Chondrocyte (in vitro differentiated cells): ENCODE measurements at regions not wholly inside any gene's neighbourhood (a gene's known extent, or its start where the extent isn't known, plus 50 kb on each side); places are given as distances from the start of the nearest gene placed in this dataset.
"Not testable (repeated sequence)": the region's sequence is repeated elsewhere in the genome, so short reads cannot be mapped to it uniquely, and the experiment has no call there.

ENCODE experiments used
- DNase-seq: peaks from one replicate; pipeline ENCODE4 v3.0.0; 2021; ENCODE audit warnings: mixed read lengths, low spot score
- H3K27ac Mint-ChIP-seq: one replicate; pipeline ENCODE4 v1.8.0; 2021; ENCODE audit warnings: mild to moderate bottlenecking, moderate library complexity, mixed read lengths; ENCODE audit not compliant: unreplicated experiment
- H3K27me3 Mint-ChIP-seq: 2 replicates; pipeline ENCODE4 v1.8.0; 2021; ENCODE audit warnings: low read depth, mixed read lengths
- H3K36me3 Mint-ChIP-seq: 2 replicates; pipeline ENCODE4 v1.8.0; 2021; ENCODE audit warnings: low read depth, mixed read lengths
- H3K4me1 Mint-ChIP-seq: 2 replicates; pipeline ENCODE4 v1.8.0; 2021; ENCODE audit warnings: low read depth, mild to moderate bottlenecking, mixed read lengths
- H3K4me3 Mint-ChIP-seq: one replicate; pipeline ENCODE4 v1.8.0; 2021; ENCODE audit warnings: mild to moderate bottlenecking, moderate library complexity, mixed read lengths; ENCODE audit not compliant: unreplicated experiment
- H3K9me3 Mint-ChIP-seq: 2 replicates; pipeline ENCODE4 v1.8.0; 2021; ENCODE audit warnings: low read depth, mixed read lengths
- CTCF ChIP-seq: fragments of 200-600 bp; sonication (generic); IDR thresholded peaks from 2 replicates; pipeline ENCODE4 v1.5.0; 2021; ENCODE audit warnings: antibody characterized with exemption, mild to moderate bottlenecking, moderate library complexity

DNA sequence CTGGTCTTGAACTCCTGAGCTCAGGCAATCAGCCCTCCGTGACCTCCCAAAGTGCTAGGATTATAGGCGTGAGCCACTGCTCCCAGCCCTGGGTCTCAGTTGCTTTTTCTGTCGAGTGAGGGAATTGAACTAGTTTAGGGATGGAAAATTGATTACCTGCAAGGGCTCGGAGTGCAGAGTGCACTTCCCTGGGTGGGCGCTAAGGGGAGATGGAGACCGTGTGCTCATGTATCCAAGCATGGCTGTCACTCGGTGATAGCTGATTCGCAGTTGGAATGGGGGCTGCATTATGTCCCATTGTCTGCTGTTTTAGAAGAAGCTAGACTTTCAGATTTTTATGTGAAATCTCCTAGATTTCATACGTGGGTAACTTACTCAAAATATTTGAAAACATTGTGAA is 139.9 kb upstream of the RFC3 start:
- no peaks in the 10 kb centered on the region for H3K27me3 Mint-ChIP-seq
- H3K9me3 Mint-ChIP-seq = no peaks in the 10 kb centered on the region
- no peak for DNase-seq
- H3K36me3 Mint-ChIP-seq = no peaks in the 10 kb centered on the region
- no peak overlapping the region for H3K27ac Mint-ChIP-seq
- peaks cover 10% of the 10 kb centered on the region for H3K4me1 Mint-ChIP-seq
- no peak for TF ChIP-seq CTCF
- H3K4me3 Mint-ChIP-seq = no peak overlapping the region

- no peak for TF ChIP-seq CTCF
- H3K9me3 Mint-ChIP-seq = no peaks in the 10 kb centered on the region
- no peaks in the 10 kb centered on the region for H3K27me3 Mint-ChIP-seq
- no peaks in the 10 kb centered on the region for H3K36me3 Mint-ChIP-seq
- no peak overlapping the region for H3K27ac Mint-ChIP-seq
- peaks cover 10% of the 10 kb centered on the region for H3K4me1 Mint-ChIP-seq
- DNase-seq = no peak
- H3K4me3 Mint-ChIP-seq = no peak overlapping the region
Measured at GRCh38 chr13:33678906-33679657, 138.9 kb upstream of the RFC3 start.

DNA sequence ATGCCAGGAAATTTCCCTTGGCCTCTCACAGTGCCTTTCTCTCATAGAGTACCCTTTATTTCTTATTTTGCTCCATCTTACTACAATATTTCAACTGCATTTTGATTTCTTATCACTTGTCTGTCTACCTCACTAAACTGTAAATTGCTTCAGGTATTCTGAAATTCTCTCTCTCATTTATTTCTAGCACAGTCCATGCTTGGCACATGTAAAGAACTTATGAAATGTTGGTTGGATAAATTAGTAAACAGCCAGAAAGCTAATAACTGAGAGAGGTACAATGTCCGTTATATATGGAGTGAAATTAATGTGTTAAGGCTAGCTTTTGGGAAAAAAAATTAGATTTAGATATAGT is 138.3 kb upstream of the RFC3 start:
- no peak for TF ChIP-seq CTCF
- peaks cover 10% of the 10 kb centered on the region for H3K4me1 Mint-ChIP-seq
- no peaks in the 10 kb centered on the region for H3K36me3 Mint-ChIP-seq
- H3K9me3 Mint-ChIP-seq = no peaks in the 10 kb centered on the region
- no peak overlapping the region for H3K4me3 Mint-ChIP-seq
- no peak overlapping the region for H3K27ac Mint-ChIP-seq
- H3K27me3 Mint-ChIP-seq = no peaks in the 10 kb centered on the region
- DNase-seq = no peak

DNA sequence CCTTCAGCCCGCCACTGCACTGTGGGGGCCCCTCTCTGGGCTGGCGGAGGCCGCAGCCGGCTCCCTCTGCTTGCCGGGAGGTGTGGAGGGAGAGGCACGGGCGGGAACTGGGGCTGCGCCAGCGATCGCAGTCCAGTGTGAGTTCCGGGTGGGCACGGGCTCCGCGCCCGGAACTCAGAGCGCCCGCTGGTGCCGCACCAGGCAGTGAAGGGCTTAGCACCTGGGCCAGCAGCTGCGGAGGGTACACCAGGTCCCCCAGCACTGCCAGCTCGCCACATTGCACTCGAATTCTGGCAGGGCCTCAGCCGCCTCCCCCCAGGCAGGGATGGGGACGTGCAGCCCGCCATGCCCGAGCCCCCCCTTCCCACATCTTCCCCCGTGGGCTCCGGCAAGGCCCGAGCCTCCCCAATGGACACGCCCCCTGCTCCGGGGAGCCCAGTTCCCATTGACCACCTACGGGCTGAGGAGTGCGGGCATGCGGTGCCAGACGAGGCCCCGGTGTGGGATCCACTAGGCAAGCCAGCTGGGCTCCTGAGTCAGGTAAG is 135.9 kb upstream of the RFC3 start:
- H3K27me3 Mint-ChIP-seq = no peaks in the 10 kb centered on the region
- no peaks in the 10 kb centered on the region for H3K9me3 Mint-ChIP-seq
- no peaks in the 10 kb centered on the region for H3K4me1 Mint-ChIP-seq
- no peak overlapping the region for H3K4me3 Mint-ChIP-seq
- H3K36me3 Mint-ChIP-seq = no peaks in the 10 kb centered on the region
- TF ChIP-seq CTCF = no peak
- no peak for DNase-seq
- no peak overlapping the region for H3K27ac Mint-ChIP-seq

DNA sequence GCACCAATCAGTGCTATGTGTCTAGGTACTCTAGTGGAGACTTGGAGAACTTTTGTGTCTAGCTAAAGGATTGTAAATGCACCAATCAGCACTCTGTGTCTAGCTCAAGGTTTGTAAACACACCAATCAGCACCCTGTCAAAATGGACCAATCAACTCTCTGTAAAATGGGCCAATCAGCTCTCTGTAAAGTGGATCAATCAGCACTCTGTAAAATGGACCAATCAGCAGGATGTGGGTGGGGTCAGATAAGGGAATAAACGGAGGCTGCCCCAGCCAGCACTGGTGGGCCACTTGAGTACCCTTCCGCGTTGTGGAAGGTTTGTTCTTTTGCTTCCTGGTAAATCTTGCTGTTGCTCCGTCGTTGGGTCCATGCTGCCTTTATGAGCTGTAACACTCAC is 135.3 kb upstream of the RFC3 start:
- H3K27me3 Mint-ChIP-seq, DNase-seq, H3K9me3 Mint-ChIP-seq, H3K27ac Mint-ChIP-seq, H3K4me3 Mint-ChIP-seq, H3K36me3 Mint-ChIP-seq, H3K4me1 Mint-ChIP-seq: not testable (repeated sequence)

DNA sequence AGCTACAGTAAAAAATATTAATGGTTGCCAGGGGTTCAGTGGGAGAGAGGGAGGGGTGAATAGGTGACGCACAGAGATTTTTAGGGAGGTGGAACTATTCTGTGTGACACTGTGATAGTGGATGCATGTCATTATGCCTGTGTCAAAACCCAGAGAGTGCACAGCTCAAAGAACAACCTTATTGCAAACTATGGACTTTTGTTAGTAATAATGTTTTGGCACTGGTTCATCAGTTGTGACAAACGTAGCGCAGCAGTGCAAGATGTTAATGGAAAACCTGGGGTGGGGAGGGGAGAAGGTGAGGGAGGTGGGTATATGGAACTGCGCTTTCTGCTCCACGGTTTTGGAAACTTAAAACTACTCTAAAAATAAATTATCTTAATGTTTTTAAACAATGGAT is 134.6 kb upstream of the RFC3 start:
- H3K27ac Mint-ChIP-seq = no peak overlapping the region
- H3K9me3 Mint-ChIP-seq = no peaks in the 10 kb centered on the region
- H3K36me3 Mint-ChIP-seq = no peaks in the 10 kb centered on the region
- DNase-seq = no peak
- no peaks in the 10 kb centered on the region for H3K4me1 Mint-ChIP-seq
- no peaks in the 10 kb centered on the region for H3K27me3 Mint-ChIP-seq
- no peak for TF ChIP-seq CTCF
- no peak overlapping the region for H3K4me3 Mint-ChIP-seq
